ENCODE measurements at regions not wholly inside any gene's neighbourhood (a gene's known extent, or its start where the extent isn't known, plus 50 kb on each side); places are given as distances from the start of the nearest gene placed in this dataset.

- no peak for TF ChIP-seq POLR2AphosphoS5 (IDR thresholded peaks at IDR 0.05)
- TF ChIP-seq, protein P1, sequence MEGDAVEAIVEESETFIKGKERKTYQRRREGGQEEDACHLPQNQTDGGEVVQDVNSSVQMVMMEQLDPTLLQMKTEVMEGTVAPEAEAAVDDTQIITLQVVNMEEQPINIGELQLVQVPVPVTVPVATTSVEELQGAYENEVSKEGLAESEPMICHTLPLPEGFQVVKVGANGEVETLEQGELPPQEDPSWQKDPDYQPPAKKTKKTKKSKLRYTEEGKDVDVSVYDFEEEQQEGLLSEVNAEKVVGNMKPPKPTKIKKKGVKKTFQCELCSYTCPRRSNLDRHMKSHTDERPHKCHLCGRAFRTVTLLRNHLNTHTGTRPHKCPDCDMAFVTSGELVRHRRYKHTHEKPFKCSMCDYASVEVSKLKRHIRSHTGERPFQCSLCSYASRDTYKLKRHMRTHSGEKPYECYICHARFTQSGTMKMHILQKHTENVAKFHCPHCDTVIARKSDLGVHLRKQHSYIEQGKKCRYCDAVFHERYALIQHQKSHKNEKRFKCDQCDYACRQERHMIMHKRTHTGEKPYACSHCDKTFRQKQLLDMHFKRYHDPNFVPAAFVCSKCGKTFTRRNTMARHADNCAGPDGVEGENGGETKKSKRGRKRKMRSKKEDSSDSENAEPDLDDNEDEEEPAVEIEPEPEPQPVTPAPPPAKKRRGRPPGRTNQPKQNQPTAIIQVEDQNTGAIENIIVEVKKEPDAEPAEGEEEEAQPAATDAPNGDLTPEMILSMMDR (IDR thresholded peaks at IDR 0.05) = no peak
- no peak for DNase-seq (ENCODE audit: low spot score in 2 of 2)
Observed at GRCh38 chr6:92706976-92707375, 712.4 kb downstream of the EPHA7 start.

GRCh38 chr6:92701425-92702096 lies 717.8 kb downstream of the EPHA7 start:
- TF ChIP-seq POLR2A (IDR thresholded peaks at IDR 0.05) (no peak), POLR2AphosphoS5 (IDR thresholded peaks at IDR 0.05) (no peak)
- TF ChIP-seq, protein P1 (IDR thresholded peaks at IDR 0.05) = no peak
- no peak overlapping the region for H3K4me3 ChIP-seq
- H3K27me3 ChIP-seq = no peaks in the 10 kb centered on the region
- H3K4me1 ChIP-seq = no peaks in the 10 kb centered on the region
- DNase-seq (ENCODE audit: low spot score in 2 of 2) = no peak
- intact Hi-C loops (cut with DNase I; ENCODE audit: low total_unique reads) = no loop called here
- H3K27ac ChIP-seq = no peak overlapping the region
- no peaks in the 10 kb centered on the region for H3K9me3 ChIP-seq
- no peaks in the 10 kb centered on the region for H3K36me3 ChIP-seq

More at GRCh38 chr6:92706976-92707375, 712.4 kb downstream of the EPHA7 start:
- no peak overlapping the region for H3K27ac ChIP-seq
- H3K27me3 ChIP-seq = no peaks in the 10 kb centered on the region
- no peak overlapping the region for H3K4me3 ChIP-seq
- no peaks in the 10 kb centered on the region for H3K36me3 ChIP-seq
- no peaks in the 10 kb centered on the region for H3K9me3 ChIP-seq
- no peaks in the 10 kb centered on the region for H3K4me1 ChIP-seq
- intact Hi-C loops (cut with DNase I; ENCODE audit: low total_unique reads) = no loop called here

- Histone ChIP-seq H3K27me3 (no peaks in the 10 kb centered on the region), H3K9me3 (no peaks in the 10 kb centered on the region), H3K27ac (no peak overlapping the region), H3K4me1 (no peaks in the 10 kb centered on the region), H3K4me3 (no peak overlapping the region), H3K36me3 (no peaks in the 10 kb centered on the region)
- intact Hi-C loops (cut with DNase I; ENCODE audit: low total_unique reads) = no loop called here
- no peak for DNase-seq (ENCODE audit: low spot score in 2 of 2)
- TF ChIP-seq POLR2AphosphoS5 (IDR thresholded peaks at IDR 0.05) (no peak), POLR2A (IDR thresholded peaks at IDR 0.05) (no peak)
- TF ChIP-seq, protein P1 (IDR thresholded peaks at IDR 0.05) = no peak
Observed at GRCh38 chr6:92700411-92700810, 718.9 kb downstream of the EPHA7 start.

GRCh38 chr6:92690997-92691599 lies 728.3 kb downstream of the EPHA7 start:
- TF ChIP-seq POLR2AphosphoS5 (IDR thresholded peaks at IDR 0.05) = no peak
- TF ChIP-seq, protein P1 (IDR thresholded peaks at IDR 0.05) = no peak
- no peak for TF ChIP-seq POLR2A (IDR thresholded peaks at IDR 0.05)
- no peaks in the 10 kb centered on the region for H3K36me3 ChIP-seq
- H3K4me1 ChIP-seq = no peaks in the 10 kb centered on the region
- DNase-seq (ENCODE audit: low spot score in 2 of 2) = no peak
- H3K27me3 ChIP-seq = no peaks in the 10 kb centered on the region
- no peak overlapping the region for H3K27ac ChIP-seq
- H3K9me3 ChIP-seq = no peaks in the 10 kb centered on the region
- intact Hi-C loops (cut with DNase I; ENCODE audit: low total_unique reads) = no loop called here
- no peak overlapping the region for H3K4me3 ChIP-seq

GRCh38 chr6:92688342-92688741 lies 731.0 kb downstream of the EPHA7 start:
- H3K4me3 ChIP-seq = no peak overlapping the region
- H3K36me3 ChIP-seq = no peaks in the 10 kb centered on the region
- no peaks in the 10 kb centered on the region for H3K9me3 ChIP-seq
- no peaks in the 10 kb centered on the region for H3K27me3 ChIP-seq
- intact Hi-C loops (cut with DNase I; ENCODE audit: low total_unique reads) = loop anchor here (10.0 kb wide), 1 partner anchor 544 kb away; no protein-coding TSS in a partner anchor
- TF ChIP-seq POLR2A (IDR thresholded peaks at IDR 0.05) (no peak), POLR2AphosphoS5 (IDR thresholded peaks at IDR 0.05) (no peak)
- TF ChIP-seq, protein P1 (IDR thresholded peaks at IDR 0.05) = no peak
- no peaks in the 10 kb centered on the region for H3K4me1 ChIP-seq
- no peak for DNase-seq (ENCODE audit: low spot score in 2 of 2)
- H3K27ac ChIP-seq = no peak overlapping the region

All from breast epithelium (tissue), 4 donors.